KOPT-K1 (cell line): ENCODE measurements at regions not wholly inside any gene's neighbourhood (a gene's known extent, or its start where the extent isn't known, plus 50 kb on each side); places are given as distances from the start of the nearest gene placed in this dataset.
"Not testable (repeated sequence)": the region's sequence is repeated elsewhere in the genome, so short reads cannot be mapped to it uniquely, and the experiment has no call there.

Experiments
- H3K27ac ChIP-seq: fragments of 200-600 bp; sonication (generic); 2 replicates; pipeline ENCODE4 v1.5.1; 2016; ENCODE audit warnings: antibody characterized with exemption, mild to moderate bottlenecking, low read depth, low read length; ENCODE audit not compliant: poor library complexity, severe bottlenecking
- H3K36me3 ChIP-seq: fragments of 200-600 bp; sonication (generic); 2 replicates; pipeline ENCODE4 v1.5.1; 2017; ENCODE audit warnings: antibody characterized with exemption, mild to moderate bottlenecking, low read length, moderate library complexity; ENCODE audit not compliant: insufficient read depth
- H3K9me3 ChIP-seq: fragments of 200-600 bp; sonication (generic); 2 replicates; pipeline ENCODE4 v1.5.1; 2017; ENCODE audit warnings: antibody characterized with exemption, low read length, mild to moderate bottlenecking; ENCODE audit not compliant: insufficient read depth, poor library complexity, severe bottlenecking

GRCh38 chr12:60234611-60235195 lies 638.9 kb downstream of the SLC16A7 start:
- H3K36me3 ChIP-seq, H3K27ac ChIP-seq, H3K9me3 ChIP-seq: not testable (repeated sequence)

GRCh38 chr12:60235261-60235660 lies 639.4 kb downstream of the SLC16A7 start:
- no peaks in the 10 kb centered on the region for H3K9me3 ChIP-seq
- H3K36me3 ChIP-seq = no peaks in the 10 kb centered on the region
- H3K27ac ChIP-seq = no peak overlapping the region

GRCh38 chr12:60236416-60236815 lies 640.6 kb downstream of the SLC16A7 start:
- not testable (repeated sequence) for H3K36me3 ChIP-seq, H3K9me3 ChIP-seq, H3K27ac ChIP-seq

GRCh38 chr12:60240891-60241290 lies 645.1 kb downstream of the SLC16A7 start:
- no peaks in the 10 kb centered on the region for H3K9me3 ChIP-seq
- no peaks in the 10 kb centered on the region for H3K36me3 ChIP-seq
- H3K27ac ChIP-seq = no peak overlapping the region

GRCh38 chr12:60251091-60251490 lies 655.3 kb downstream of the SLC16A7 start:
- Histone ChIP-seq H3K36me3 (no peaks in the 10 kb centered on the region), H3K27ac (no peak overlapping the region), H3K9me3 (no peaks in the 10 kb centered on the region)

DNA sequence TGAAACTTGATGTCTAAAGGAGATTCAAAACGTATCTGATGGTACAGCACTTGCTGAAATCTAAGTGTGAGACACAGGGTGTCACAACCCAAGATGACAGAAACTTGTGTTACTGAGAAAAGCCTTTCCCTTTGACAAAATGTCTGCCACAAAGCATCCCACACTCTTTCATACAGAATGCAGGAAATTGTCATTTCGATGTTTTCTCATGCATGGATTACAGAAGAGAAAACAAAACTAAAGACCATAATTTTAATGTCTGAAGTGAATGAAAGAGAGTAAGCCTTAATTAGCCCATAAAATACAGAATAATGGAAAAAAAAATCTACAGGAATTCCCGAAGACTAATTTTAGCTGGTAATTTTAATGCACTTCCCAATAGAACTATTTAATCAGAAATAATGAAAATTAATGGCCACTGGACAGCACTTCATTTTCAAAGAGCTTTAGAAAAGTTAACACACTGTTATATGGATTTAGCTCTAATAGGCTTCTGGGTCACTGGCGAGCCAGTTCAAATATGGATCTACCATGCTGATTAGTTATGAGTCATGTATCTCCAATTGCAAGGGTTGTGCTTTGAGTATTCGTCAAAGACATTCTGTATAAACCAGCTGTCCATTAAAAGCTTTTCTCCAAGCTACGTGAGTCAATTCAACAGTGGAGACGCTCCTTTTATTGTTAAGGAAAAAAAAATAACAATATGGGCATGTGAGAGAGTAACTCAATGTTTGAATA lies 656.7 kb downstream of the SLC16A7 start:
- H3K27ac ChIP-seq = no peak overlapping the region
- H3K36me3 ChIP-seq = no peaks in the 10 kb centered on the region
- H3K9me3 ChIP-seq = no peaks in the 10 kb centered on the region

DNA sequence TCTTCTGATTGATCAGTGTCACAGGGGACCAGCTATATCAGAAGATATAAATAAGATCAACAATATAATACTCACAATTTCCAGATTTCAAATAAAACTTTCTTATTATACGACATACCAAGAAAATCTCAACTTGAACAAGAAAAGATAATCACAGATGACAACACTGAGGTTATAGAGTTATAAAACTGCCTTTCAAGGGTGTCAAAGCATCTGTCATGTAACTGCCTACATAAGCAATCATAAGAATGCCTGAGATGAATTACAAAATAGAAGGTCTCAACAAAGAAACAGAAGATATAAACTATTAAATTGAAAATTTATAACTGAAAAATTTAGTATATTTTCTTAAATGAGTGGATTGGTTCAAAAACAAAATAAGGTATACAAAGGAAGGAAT lies 659.2 kb downstream of the SLC16A7 start:
- Histone ChIP-seq H3K27ac (no peak overlapping the region), H3K9me3 (no peaks in the 10 kb centered on the region), H3K36me3 (no peaks in the 10 kb centered on the region)

DNA sequence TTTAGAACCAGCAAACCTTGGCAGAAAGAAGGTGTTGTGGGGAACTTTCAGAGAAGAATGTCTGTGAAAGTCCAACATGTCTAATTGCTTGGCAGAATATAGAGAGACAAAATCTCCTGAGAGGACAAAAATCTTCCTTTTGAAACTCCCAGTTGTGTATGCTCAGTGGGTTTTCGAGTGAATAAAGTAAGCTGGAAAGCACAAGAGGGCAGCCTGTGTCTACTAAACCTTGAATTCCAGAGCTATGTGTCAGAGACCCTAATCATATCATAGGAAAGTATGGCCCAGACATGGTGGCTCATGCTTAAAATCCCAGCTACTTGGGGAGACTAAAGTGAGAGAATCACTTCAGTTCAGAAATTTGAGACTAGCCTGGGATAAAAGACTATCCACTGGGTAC lies 661.2 kb downstream of the SLC16A7 start:
- no peak overlapping the region for H3K27ac ChIP-seq
- no peaks in the 10 kb centered on the region for H3K9me3 ChIP-seq
- H3K36me3 ChIP-seq = no peaks in the 10 kb centered on the region

GRCh38 chr12:60259225-60259624 lies 663.4 kb downstream of the SLC16A7 start:
- no peaks in the 10 kb centered on the region for H3K36me3 ChIP-seq
- no peaks in the 10 kb centered on the region for H3K9me3 ChIP-seq
- no peak overlapping the region for H3K27ac ChIP-seq

- H3K27ac ChIP-seq = no peak overlapping the region
- H3K9me3 ChIP-seq = no peaks in the 10 kb centered on the region
- no peaks in the 10 kb centered on the region for H3K36me3 ChIP-seq
Measured at GRCh38 chr12:60262378-60262777, 666.5 kb downstream of the SLC16A7 start.

GRCh38 chr12:60263161-60263560 lies 667.3 kb downstream of the SLC16A7 start:
- H3K36me3 ChIP-seq = no peaks in the 10 kb centered on the region
- no peak overlapping the region for H3K27ac ChIP-seq
- no peaks in the 10 kb centered on the region for H3K9me3 ChIP-seq

GRCh38 chr12:60263836-60264493 lies 668.1 kb downstream of the SLC16A7 start:
- no peaks in the 10 kb centered on the region for H3K36me3 ChIP-seq
- no peak overlapping the region for H3K27ac ChIP-seq
- no peaks in the 10 kb centered on the region for H3K9me3 ChIP-seq

GRCh38 chr12:60265741-60266140 lies 669.9 kb downstream of the SLC16A7 start:
- H3K27ac ChIP-seq = no peak overlapping the region
- no peaks in the 10 kb centered on the region for H3K36me3 ChIP-seq
- no peaks in the 10 kb centered on the region for H3K9me3 ChIP-seq

- no peak overlapping the region for H3K27ac ChIP-seq
- no peaks in the 10 kb centered on the region for H3K36me3 ChIP-seq
Measured at GRCh38 chr12:60266381-60266852, 670.6 kb downstream of the SLC16A7 start.

GRCh38 chr12:60269611-60270269 lies 673.9 kb downstream of the SLC16A7 start:
- Histone ChIP-seq H3K36me3 (no peaks in the 10 kb centered on the region), H3K27ac (no peak overlapping the region), H3K9me3 (no peaks in the 10 kb centered on the region)

More at GRCh38 chr12:60266381-60266852, 670.6 kb downstream of the SLC16A7 start:
- no peaks in the 10 kb centered on the region for H3K9me3 ChIP-seq
